GM23338 (cell line): ENCODE measurements at regions not wholly inside any gene's neighbourhood (a gene's known extent, or its start where the extent isn't known, plus 50 kb on each side); places are given as distances from the start of the nearest gene placed in this dataset.

Experiments used
- CREB1 ChIP-seq: fragments of 250-450 bp; sonication (Bioruptor Pico); IDR thresholded peaks from 2 replicates; pipeline ENCODE4 v1.5.0; 2020; ENCODE audit warnings: low read depth, mild to moderate bottlenecking, moderate library complexity
- EZH2 ChIP-seq: fragments of 200-600 bp; sonication (generic); IDR thresholded peaks from one replicate; pipeline ENCODE4 v1.8.0; 2017; ENCODE audit warnings: antibody characterized with exemption, mild to moderate bottlenecking, low read depth; ENCODE audit not compliant: unreplicated experiment
- JUNB ChIP-seq: IDR thresholded peaks from one replicate; pipeline ENCODE4 v1.6.1; 2016; ENCODE audit warnings: antibody characterized with exemption; ENCODE audit not compliant: unreplicated experiment
- POLR2AphosphoS5 ChIP-seq: IDR thresholded peaks from 2 replicates; pipeline ENCODE4 v1.6.1; 2016; ENCODE audit warnings: antibody characterized with exemption, low read depth
- ZNF331 ChIP-seq: fragments of 250-450 bp; sonication (Bioruptor Pico); IDR thresholded peaks from 2 replicates; pipeline ENCODE4 v1.5.0; 2020; ENCODE audit warnings: low read depth, mild to moderate bottlenecking, moderate library complexity
- TF ChIP-seq, protein P1 (sequence below), 2 experiments: fragments of 200-600 bp in 1 of 2; sonication (generic) in 1 of 2; conservative IDR thresholded peaks; 2 replicates each; pipeline versions ENCODE4 v1.5.1 to v1.6.1; 2016 to 2017; ENCODE audit warnings: antibody characterized with exemption in 2 of 2, low read depth in 2 of 2, mild to moderate bottlenecking in 2 of 2, moderate library complexity in 1 of 2
- TF ChIP-seq, protein P2 (sequence below): IDR thresholded peaks from one replicate; pipeline ENCODE4 v1.6.1; 2018; ENCODE audit warnings: antibody characterized with exemption; ENCODE audit not compliant: unreplicated experiment

DNA sequence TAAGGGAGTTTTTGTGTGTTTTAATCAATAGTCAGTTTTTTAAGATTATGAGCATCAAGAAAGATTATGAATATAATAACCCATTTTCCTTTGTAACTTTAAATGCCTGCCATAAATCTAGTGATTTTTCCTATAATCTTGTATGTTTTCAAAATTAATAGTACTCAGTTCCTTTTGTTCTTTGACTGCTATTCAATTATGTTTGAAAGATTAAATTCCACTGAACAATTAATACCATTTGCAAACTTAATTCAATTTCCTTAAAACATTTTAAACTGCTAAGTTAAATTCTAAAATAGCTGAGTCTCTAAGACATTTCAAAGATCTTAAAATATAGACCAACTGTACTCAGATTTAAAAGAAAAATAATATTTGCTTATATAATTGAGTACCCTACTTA, 1173.9 kb upstream of the TMEFF2 start:
- TF ChIP-seq, protein P1, sequence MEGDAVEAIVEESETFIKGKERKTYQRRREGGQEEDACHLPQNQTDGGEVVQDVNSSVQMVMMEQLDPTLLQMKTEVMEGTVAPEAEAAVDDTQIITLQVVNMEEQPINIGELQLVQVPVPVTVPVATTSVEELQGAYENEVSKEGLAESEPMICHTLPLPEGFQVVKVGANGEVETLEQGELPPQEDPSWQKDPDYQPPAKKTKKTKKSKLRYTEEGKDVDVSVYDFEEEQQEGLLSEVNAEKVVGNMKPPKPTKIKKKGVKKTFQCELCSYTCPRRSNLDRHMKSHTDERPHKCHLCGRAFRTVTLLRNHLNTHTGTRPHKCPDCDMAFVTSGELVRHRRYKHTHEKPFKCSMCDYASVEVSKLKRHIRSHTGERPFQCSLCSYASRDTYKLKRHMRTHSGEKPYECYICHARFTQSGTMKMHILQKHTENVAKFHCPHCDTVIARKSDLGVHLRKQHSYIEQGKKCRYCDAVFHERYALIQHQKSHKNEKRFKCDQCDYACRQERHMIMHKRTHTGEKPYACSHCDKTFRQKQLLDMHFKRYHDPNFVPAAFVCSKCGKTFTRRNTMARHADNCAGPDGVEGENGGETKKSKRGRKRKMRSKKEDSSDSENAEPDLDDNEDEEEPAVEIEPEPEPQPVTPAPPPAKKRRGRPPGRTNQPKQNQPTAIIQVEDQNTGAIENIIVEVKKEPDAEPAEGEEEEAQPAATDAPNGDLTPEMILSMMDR (conservative IDR thresholded peaks at IDR 0.05; ENCODE audit: low read depth in 2 of 2): no peak
- TF ChIP-seq, protein P2, sequence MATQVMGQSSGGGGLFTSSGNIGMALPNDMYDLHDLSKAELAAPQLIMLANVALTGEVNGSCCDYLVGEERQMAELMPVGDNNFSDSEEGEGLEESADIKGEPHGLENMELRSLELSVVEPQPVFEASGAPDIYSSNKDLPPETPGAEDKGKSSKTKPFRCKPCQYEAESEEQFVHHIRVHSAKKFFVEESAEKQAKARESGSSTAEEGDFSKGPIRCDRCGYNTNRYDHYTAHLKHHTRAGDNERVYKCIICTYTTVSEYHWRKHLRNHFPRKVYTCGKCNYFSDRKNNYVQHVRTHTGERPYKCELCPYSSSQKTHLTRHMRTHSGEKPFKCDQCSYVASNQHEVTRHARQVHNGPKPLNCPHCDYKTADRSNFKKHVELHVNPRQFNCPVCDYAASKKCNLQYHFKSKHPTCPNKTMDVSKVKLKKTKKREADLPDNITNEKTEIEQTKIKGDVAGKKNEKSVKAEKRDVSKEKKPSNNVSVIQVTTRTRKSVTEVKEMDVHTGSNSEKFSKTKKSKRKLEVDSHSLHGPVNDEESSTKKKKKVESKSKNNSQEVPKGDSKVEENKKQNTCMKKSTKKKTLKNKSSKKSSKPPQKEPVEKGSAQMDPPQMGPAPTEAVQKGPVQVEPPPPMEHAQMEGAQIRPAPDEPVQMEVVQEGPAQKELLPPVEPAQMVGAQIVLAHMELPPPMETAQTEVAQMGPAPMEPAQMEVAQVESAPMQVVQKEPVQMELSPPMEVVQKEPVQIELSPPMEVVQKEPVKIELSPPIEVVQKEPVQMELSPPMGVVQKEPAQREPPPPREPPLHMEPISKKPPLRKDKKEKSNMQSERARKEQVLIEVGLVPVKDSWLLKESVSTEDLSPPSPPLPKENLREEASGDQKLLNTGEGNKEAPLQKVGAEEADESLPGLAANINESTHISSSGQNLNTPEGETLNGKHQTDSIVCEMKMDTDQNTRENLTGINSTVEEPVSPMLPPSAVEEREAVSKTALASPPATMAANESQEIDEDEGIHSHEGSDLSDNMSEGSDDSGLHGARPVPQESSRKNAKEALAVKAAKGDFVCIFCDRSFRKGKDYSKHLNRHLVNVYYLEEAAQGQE: no peak
- TF ChIP-seq EZH2: no peak
- no peak for TF ChIP-seq ZNF331 (CRISPR knock-in tag)
- no peak for TF ChIP-seq CREB1 (CRISPR knock-in tag)
- no peak for TF ChIP-seq JUNB
- no peak for TF ChIP-seq POLR2AphosphoS5
